Ovary (tissue), 7 donors: ENCODE measurements at regions not wholly inside any gene's neighbourhood (a gene's known extent, or its start where the extent isn't known, plus 50 kb on each side); places are given as distances from the start of the nearest gene placed in this dataset.
"Not testable (repeated sequence)": the region's sequence is repeated elsewhere in the genome, so short reads cannot be mapped to it uniquely, and the experiment has no call there.

Experiments used
- DNase-seq, 5 donors: peaks; one replicate each; pipeline ENCODE4 v3.0.0-alpha.2; 2019 to 2020
- H3K27ac ChIP-seq, 2 donors: fragments of 200-600 bp; one replicate each; pipeline versions ENCODE4 v1.5.1 to v1.8.0; 2019 to 2022
- H3K27me3 ChIP-seq: fragments of 200-600 bp; one replicate; pipeline ENCODE4 v1.8.0; 2022
- H3K36me3 ChIP-seq: fragments of 200-600 bp; sonication (generic); one replicate; pipeline ENCODE4 v1.5.1; 2019
- H3K4me1 ChIP-seq: one replicate; pipeline ENCODE4 v1.8.1; 2013; ENCODE audit warnings: mild to moderate bottlenecking, moderate library complexity; ENCODE audit not compliant: insufficient read depth
- H3K4me3 ChIP-seq: fragments of 200-600 bp; sonication (generic); one replicate; pipeline ENCODE4 v1.5.1; 2017
- H3K9me3 ChIP-seq, 2 donors: fragments of 200-600 bp in 1 of 2; sonication (generic) in 1 of 2; one replicate each; pipeline versions ENCODE4 v1.5.1 to v1.8.1; 2013 to 2019; ENCODE audit warnings: mild to moderate bottlenecking in 1 of 2, moderate library complexity in 1 of 2
- EP300 ChIP-seq: sonication (generic); formaldehyde crosslinking; IDR thresholded peaks from one replicate; pipeline ENCODE4 v1.6.1; 2017; ENCODE audit warnings: antibody characterized with exemption
- POLR2A ChIP-seq: fragments of 450-650 bp; IDR thresholded peaks from one replicate; pipeline ENCODE4 v1.6.1; 2017; ENCODE audit warnings: antibody characterized with exemption, mild to moderate bottlenecking, moderate library complexity
- WGBS, 3 donors: extraction: QIAGEN DNeasy Blood & Tissue Kit in 1 of 3; methylation state at CpG; one replicate each; pipeline versions ENCODE4 v1.1.5 to v1.1.7; 2013 to 2017; 5-methylcytosine and 5-hydroxymethylcytosine counted together
- intact Hi-C, 4 donors: fragments of 100-400 bp; cut with DNase I; formaldehyde crosslinking; loops; one replicate each; pipeline versions ENCODE4 v1.11.0 to v1.15.1; 2022 to 2023
- TF ChIP-seq, protein P1 (sequence below), 3 donors: fragments of 450-650 bp in 2 of 3; fragments of 200-600 bp in 1 of 3; IDR thresholded peaks; one replicate each; pipeline versions ENCODE4 v1.5.1 to v1.8.0; 2016 to 2022; ENCODE audit warnings: antibody characterized with exemption in 3 of 3, mild to moderate bottlenecking in 1 of 3
- donor health status: DM: no; HTN: no; CAD: no; lungs with moderate emphysema.
- donor health status: DM: no; HTN: no; CAD: no.
- donor health status: Bipolar disorder and iron deficiency.
- donor health status: DM: no; HTN: no; CAD: no.
- donor health status: DM: yes; HTN: yes; CAD: no.

DNA sequence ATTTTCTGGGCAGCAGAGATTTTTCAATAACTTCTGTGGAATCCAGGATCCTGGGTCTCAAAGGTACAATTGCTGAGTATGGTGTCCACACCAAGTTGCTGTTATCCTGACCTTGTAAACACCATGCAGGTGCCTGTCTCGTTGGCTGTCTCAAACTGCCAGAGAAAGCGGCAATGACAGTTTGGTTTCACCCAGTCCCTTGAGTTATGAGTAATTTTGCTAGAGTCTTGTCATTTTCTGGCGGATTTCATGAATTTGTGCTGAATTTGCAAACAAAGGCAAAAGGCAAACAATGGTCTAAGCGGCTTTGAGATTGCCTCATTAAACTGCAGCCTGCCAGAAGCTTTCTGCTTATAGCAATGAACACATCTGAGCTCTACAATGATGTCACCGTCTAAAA, 847.9 kb downstream of the RAB28 start:
- DNase-seq = no peak
- H3K4me1 ChIP-seq = no peaks in the 10 kb centered on the region
- H3K27ac ChIP-seq = no peak overlapping the region
- TF ChIP-seq POLR2A = no peak
- TF ChIP-seq EP300 = no peak
- WGBS, 3 donors = 63 to 84% (median 68%) methylated on average over 5 of the region's 5 CpGs
- no peaks in the 10 kb centered on the region for H3K27me3 ChIP-seq
- H3K36me3 ChIP-seq = no peaks in the 10 kb centered on the region
- H3K4me3 ChIP-seq = no peak overlapping the region
- intact Hi-C loops = no loop called here
- H3K9me3 ChIP-seq = no peaks in the 10 kb centered on the region

DNA sequence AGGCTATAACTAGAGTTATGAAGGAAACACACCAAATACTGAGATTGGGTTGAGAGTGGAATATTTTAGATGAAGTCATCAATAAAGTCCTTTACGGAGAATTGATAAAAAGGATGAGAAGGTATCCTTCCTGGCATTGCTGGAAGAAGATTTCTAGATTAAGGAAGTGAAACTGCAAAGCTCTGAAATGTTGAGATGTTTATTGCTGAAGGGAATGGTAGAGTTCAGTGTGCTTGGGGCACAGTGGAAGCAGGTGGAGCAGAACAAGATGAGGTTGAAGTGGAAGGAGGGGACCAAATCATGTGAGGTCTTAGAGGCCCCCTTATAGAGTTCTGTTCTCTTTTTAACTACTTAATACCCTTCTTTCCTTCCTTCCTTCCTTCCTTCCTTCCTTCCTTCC, 848.5 kb downstream of the RAB28 start:
- intact Hi-C loops = no loop called here
- WGBS, 3 donors = 74 to 87% (median 81%) methylated on average over 1 of the region's 1 CpG
- TF ChIP-seq EP300 = no peak
- no peak for TF ChIP-seq POLR2A
- TF ChIP-seq, protein P1, sequence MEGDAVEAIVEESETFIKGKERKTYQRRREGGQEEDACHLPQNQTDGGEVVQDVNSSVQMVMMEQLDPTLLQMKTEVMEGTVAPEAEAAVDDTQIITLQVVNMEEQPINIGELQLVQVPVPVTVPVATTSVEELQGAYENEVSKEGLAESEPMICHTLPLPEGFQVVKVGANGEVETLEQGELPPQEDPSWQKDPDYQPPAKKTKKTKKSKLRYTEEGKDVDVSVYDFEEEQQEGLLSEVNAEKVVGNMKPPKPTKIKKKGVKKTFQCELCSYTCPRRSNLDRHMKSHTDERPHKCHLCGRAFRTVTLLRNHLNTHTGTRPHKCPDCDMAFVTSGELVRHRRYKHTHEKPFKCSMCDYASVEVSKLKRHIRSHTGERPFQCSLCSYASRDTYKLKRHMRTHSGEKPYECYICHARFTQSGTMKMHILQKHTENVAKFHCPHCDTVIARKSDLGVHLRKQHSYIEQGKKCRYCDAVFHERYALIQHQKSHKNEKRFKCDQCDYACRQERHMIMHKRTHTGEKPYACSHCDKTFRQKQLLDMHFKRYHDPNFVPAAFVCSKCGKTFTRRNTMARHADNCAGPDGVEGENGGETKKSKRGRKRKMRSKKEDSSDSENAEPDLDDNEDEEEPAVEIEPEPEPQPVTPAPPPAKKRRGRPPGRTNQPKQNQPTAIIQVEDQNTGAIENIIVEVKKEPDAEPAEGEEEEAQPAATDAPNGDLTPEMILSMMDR (IDR thresholded peaks at IDR 0.05) = no peak

DNA sequence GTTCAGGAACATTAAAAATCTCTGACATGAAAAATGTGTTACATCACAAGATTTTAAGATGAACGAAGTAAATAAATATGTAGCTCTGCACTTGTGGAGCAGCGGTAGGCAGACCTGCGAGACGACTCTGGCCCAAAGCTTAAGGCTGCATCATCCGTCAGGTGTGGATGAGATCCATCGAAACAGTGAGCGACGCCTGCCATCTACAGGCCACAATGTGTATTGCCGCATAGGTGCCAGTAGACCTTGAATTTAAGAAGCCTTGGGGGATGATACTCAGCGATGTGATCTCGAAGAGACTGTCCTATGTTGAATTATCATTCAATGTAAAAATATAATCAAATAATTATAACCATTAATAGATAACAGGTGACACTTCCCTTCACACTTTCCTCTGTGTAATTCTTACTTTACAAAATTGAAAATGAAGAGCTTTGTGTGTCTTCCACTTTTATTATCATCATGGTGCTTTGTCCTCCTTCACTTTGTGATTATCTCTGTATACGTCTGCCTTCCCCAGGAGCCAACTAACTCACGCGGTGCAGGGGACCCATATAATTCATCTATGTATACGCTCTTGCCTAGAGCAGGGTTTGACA, 851.0 kb downstream of the RAB28 start:
- Histone ChIP-seq H3K27ac (no peak overlapping the region), H3K36me3 (no peaks in the 10 kb centered on the region), H3K9me3 (no peaks in the 10 kb centered on the region), H3K4me3 (no peak overlapping the region), H3K27me3 (no peaks in the 10 kb centered on the region), H3K4me1 (no peaks in the 10 kb centered on the region)
- TF ChIP-seq EP300 = no peak
- TF ChIP-seq, protein P1 (IDR thresholded peaks at IDR 0.05) = peak; percentile 60 to 81 (median 75)
- TF ChIP-seq POLR2A = no peak
- 8 to 9% (median 8%) methylated on average over 15 of the region's 15 CpGs for WGBS, 3 donors
- peak; percentile 62 to 87 (median 80) for DNase-seq
- intact Hi-C loops = no loop called here

More for the DNA sequence above, 848.5 kb downstream of the RAB28 start:
- DNase-seq = no peak
- Histone ChIP-seq H3K4me3 (no peak overlapping the region), H3K9me3 (no peaks in the 10 kb centered on the region), H3K4me1 (no peaks in the 10 kb centered on the region), H3K36me3 (no peaks in the 10 kb centered on the region), H3K27me3 (no peaks in the 10 kb centered on the region), H3K27ac (no peak overlapping the region)

DNA sequence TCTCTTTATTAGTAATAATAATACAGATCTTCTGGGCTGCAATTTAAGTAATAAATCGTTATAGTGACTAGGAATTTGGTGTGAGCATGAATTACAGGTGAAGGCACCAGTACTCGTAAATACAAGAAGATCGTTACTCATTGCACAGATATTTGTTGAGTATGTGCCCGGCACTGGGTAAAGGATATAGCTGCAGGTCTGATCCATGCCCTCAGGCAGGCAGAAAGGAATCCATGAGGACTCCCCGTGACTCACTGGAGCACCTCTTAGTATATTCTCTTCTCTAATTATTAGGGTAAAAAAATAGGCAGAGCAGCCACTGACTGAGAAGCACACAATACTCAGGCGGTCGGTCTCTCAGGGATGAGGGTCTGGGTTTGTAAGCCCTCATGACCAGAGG, 868.3 kb downstream of the RAB28 start:
- DNase-seq = no peak
- Histone ChIP-seq H3K36me3 (no peaks in the 10 kb centered on the region), H3K27ac (no peak overlapping the region), H3K27me3 (no peaks in the 10 kb centered on the region), H3K4me3 (no peak overlapping the region), H3K4me1 (no peaks in the 10 kb centered on the region), H3K9me3 (no peaks in the 10 kb centered on the region)
- TF ChIP-seq POLR2A = no peak
- no peak for TF ChIP-seq EP300
- TF ChIP-seq, protein P1 (IDR thresholded peaks at IDR 0.05) = no peak
- WGBS, 3 donors = 92 to 93% (median 92%) methylated on average over 7 of the region's 7 CpGs
- intact Hi-C loops = no loop called here

DNA sequence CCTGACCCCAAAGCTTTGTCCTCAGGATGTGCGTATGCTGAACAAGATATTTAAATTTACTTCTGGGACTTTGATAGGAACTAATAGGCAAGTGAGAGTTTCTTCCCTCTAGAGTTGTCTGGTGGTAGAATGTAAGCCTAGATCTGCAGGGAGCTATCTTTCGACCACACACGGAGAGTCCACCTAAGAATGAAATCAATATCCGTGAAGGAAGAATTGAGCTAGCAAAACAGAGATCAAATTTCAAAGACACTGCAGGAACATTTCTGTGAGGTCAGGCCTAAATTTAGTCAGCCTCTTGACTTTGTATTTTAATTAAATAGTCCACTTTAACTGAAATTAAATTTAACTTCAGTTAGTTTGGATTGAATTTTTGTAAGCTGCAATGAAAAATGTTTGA, 871.3 kb downstream of the RAB28 start:
- H3K4me1 ChIP-seq = peaks cover 1% of the 10 kb centered on the region
- H3K27ac ChIP-seq = no peak overlapping the region
- intact Hi-C loops = no loop called here
- H3K27me3 ChIP-seq = no peaks in the 10 kb centered on the region
- H3K4me3 ChIP-seq = no peak overlapping the region
- DNase-seq = no peak
- no peaks in the 10 kb centered on the region for H3K36me3 ChIP-seq
- WGBS, 3 donors = 44 to 55% (median 55%) methylated on average over 4 of the region's 4 CpGs
- no peak for TF ChIP-seq POLR2A
- TF ChIP-seq, protein P1 (IDR thresholded peaks at IDR 0.05) = no peak
- TF ChIP-seq EP300 = no peak
- H3K9me3 ChIP-seq = no peaks in the 10 kb centered on the region

DNA sequence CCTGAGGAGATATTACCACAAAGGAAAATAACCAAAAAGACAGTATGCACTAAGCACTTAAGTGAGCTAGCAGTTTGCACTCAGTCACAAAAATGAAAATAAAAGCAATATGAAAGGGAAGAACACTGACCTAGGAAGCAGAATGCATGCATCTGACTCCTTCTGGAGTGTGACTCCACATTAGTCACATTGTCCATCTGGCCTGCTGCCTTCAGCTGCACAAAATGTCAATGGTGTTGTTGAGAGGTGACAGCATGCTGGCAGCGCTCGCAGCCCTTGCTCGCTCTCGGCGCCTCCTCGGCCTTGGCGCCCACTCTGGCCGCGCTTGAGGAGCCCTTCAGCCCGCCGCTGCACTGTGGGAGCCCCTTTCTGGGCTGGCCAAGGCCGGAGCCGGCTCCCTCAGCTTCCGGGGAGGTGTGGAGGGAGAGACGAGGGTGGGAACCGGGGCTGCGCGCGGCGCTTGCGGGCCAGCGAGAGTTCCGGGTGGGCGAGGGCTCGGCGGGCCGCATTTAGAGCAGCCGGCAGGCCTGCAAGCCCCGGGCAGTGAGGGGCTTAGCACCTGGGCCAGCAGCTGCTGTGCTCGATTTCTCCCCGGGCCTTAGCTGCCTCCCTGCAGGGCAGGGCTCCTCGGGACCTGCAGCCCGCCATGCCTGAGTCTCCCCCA, 874.8 kb downstream of the RAB28 start:
- intact Hi-C loops, H3K4me1 ChIP-seq, H3K36me3 ChIP-seq, DNase-seq, H3K27me3 ChIP-seq, H3K4me3 ChIP-seq, H3K9me3 ChIP-seq, H3K27ac ChIP-seq: not testable (repeated sequence)
- WGBS, 3 donors = 95 to 97% (median 96%) methylated on average over 33 of the region's 33 CpGs
